Testis (tissue), 2 donors: ENCODE measurements at regions not wholly inside any gene's neighbourhood (a gene's known extent, or its start where the extent isn't known, plus 50 kb on each side); places are given as distances from the start of the nearest gene placed in this dataset.

Source experiments
- POLR2A ChIP-seq: fragments of 450-650 bp; IDR thresholded peaks from one replicate; pipeline ENCODE4 v1.6.1; 2017; ENCODE audit warnings: antibody characterized with exemption, mild to moderate bottlenecking, moderate library complexity
- TF ChIP-seq, protein P1 (sequence below), 3 experiments: fragments of 450-650 bp in 2 of 3; fragments of 200-600 bp in 1 of 3; sonication (generic) in 1 of 3; IDR thresholded peaks; one replicate each; pipeline ENCODE4 v1.5.1; 2016 to 2019; ENCODE audit warnings: antibody characterized with exemption in 3 of 3, mild to moderate bottlenecking in 2 of 3, moderate library complexity in 1 of 3

DNA sequence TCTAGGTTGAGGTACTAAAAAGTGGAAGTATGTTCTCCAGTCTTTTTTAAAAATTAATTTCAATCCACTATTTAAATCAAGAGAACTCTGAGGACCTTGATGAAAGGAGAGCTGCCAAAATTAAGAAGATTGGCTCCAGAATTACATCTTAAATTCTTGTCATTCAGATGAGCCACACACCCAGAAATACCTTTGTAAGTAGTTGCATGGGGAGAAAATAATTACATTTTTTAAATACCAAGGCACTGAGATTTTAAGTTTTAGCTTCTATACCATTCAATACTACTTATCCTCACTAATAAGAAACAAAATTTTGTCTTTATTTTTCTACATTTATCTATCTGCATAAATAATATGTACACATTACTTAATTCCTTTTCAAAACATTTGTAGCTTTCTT is 1132.8 kb downstream of the OTOL1 start:
- no peak for TF ChIP-seq POLR2A
- TF ChIP-seq, protein P1, sequence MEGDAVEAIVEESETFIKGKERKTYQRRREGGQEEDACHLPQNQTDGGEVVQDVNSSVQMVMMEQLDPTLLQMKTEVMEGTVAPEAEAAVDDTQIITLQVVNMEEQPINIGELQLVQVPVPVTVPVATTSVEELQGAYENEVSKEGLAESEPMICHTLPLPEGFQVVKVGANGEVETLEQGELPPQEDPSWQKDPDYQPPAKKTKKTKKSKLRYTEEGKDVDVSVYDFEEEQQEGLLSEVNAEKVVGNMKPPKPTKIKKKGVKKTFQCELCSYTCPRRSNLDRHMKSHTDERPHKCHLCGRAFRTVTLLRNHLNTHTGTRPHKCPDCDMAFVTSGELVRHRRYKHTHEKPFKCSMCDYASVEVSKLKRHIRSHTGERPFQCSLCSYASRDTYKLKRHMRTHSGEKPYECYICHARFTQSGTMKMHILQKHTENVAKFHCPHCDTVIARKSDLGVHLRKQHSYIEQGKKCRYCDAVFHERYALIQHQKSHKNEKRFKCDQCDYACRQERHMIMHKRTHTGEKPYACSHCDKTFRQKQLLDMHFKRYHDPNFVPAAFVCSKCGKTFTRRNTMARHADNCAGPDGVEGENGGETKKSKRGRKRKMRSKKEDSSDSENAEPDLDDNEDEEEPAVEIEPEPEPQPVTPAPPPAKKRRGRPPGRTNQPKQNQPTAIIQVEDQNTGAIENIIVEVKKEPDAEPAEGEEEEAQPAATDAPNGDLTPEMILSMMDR (IDR thresholded peaks at IDR 0.05), result no peak
